PC-3 (cell line): ENCODE measurements at regions not wholly inside any gene's neighbourhood (a gene's known extent, or its start where the extent isn't known, plus 50 kb on each side); places are given as distances from the start of the nearest gene placed in this dataset.

Experiments
- ATAC-seq: fragments of 200-7000 bp; cut with Tn5 transposase; 2 replicates; pipeline ENCODE4 v1.9.1; 2020; ENCODE audit warnings: mild to moderate bottlenecking, moderate library complexity
- BruUV-seq: library from RNA; stranded (reverse); fragments of 400-500 nt; replicated peaks from 2 replicates; lab custom pipeline; 2021; lab: Mats Ljungman, UMichigan
- CTCF ChIA-PET: fragments of 300-600 bp; sonication (Branson Sonifier 250); formaldehyde crosslinking; loops from one replicate; lab custom pipeline; 2022; ENCODE audit warnings: antibody characterized with exemption; lab: Charles Lee
- POLR2A ChIA-PET: fragments of 300-600 bp; sonication (Branson Sonifier 250); formaldehyde crosslinking; loops from one replicate; lab custom pipeline; 2022; ENCODE audit warnings: antibody characterized with exemption; ENCODE audit not compliant: unreplicated experiment; lab: Charles Lee
- DNase-seq: peaks from one replicate; pipeline ENCODE4 v3.0.0-alpha.2; 2015
- H2AFZ ChIP-seq: fragments of 300-600 bp; sonication (generic); 2 replicates; pipeline ENCODE4 v1.6.0; 2016; ENCODE audit warnings: antibody characterized with exemption, low read length
- H3F3A ChIP-seq: fragments of 300-600 bp; sonication (generic); one replicate; pipeline ENCODE4 v1.6.0; 2017; ENCODE audit warnings: antibody characterized with exemption, low read length, control low read depth, mild to moderate bottlenecking; ENCODE audit not compliant: unreplicated experiment
- H3K27ac ChIP-seq: fragments of 300-600 bp; sonication (generic); 2 replicates; pipeline ENCODE4 v1.5.1; 2016; ENCODE audit warnings: mild to moderate bottlenecking, low read length
- H3K27me3 ChIP-seq: fragments of 300-600 bp; sonication (generic); 2 replicates; pipeline ENCODE4 v1.6.1; 2016; ENCODE audit warnings: low read length, mixed read lengths
- H3K36me3 ChIP-seq: fragments of 300-600 bp; sonication (generic); 2 replicates; pipeline ENCODE4 v1.6.1; 2016; ENCODE audit warnings: low read depth, mixed run types, low read length, mixed read lengths
- H3K4me1 ChIP-seq: fragments of 300-600 bp; sonication (generic); 2 replicates; pipeline ENCODE4 v1.5.1; 2016; ENCODE audit warnings: low read length; ENCODE audit not compliant: insufficient read depth
- H3K4me2 ChIP-seq: fragments of 300-600 bp; sonication (generic); 2 replicates; pipeline ENCODE4 v1.6.0; 2016; ENCODE audit warnings: low read length
- H3K4me3 ChIP-seq: fragments of 300-600 bp; sonication (generic); 2 replicates; pipeline ENCODE4 v1.5.1; 2016; ENCODE audit warnings: mild to moderate bottlenecking, low read length, mixed read lengths
- H3K79me2 ChIP-seq: fragments of 300-600 bp; sonication (generic); 2 replicates; pipeline ENCODE4 v1.6.1; 2017; ENCODE audit warnings: low read length, mixed read lengths
- H3K9ac ChIP-seq: fragments of 300-600 bp; sonication (generic); 2 replicates; pipeline ENCODE4 v1.6.0; 2016; ENCODE audit warnings: mild to moderate bottlenecking, low read length
- H3K9me2 ChIP-seq: fragments of 300-600 bp; sonication (generic); replicated peaks from 2 replicates; pipeline ENCODE4 v1.6.1; 2016; ENCODE audit warnings: mixed run types, low read length, mixed read lengths
- H3K9me3 ChIP-seq: fragments of 300-600 bp; sonication (generic); 2 replicates; pipeline ENCODE4 v1.6.1; 2016; ENCODE audit warnings: low read length, mixed read lengths
- H4K20me1 ChIP-seq: fragments of 300-600 bp; sonication (generic); 2 replicates; pipeline ENCODE4 v1.6.1; 2016; ENCODE audit warnings: low read length, mixed read lengths
- CTCF ChIP-seq: fragments of 300-600 bp; sonication (generic); conservative IDR thresholded peaks from 2 replicates; pipeline ENCODE4 v1.5.1; 2017; ENCODE audit warnings: antibody characterized with exemption, low read depth, mild to moderate bottlenecking, low read length
- EZH2 ChIP-seq: fragments of 300-600 bp; sonication (generic); IDR thresholded peaks from one replicate; pipeline ENCODE4 v1.6.1; 2017; ENCODE audit warnings: antibody characterized with exemption, mild to moderate bottlenecking, low read length; ENCODE audit not compliant: unreplicated experiment
- EZH2phosphoT487 ChIP-seq: fragments of 300-600 bp; sonication (generic); IDR thresholded peaks from 2 replicates; pipeline ENCODE4 v1.6.1; 2018; ENCODE audit warnings: mild to moderate bottlenecking, antibody characterized with exemption, low read length, borderline replicate concordance
- intact Hi-C: fragments of 100-400 bp; cut with micrococcal nuclease; formaldehyde crosslinking; loops from 2 replicates; pipeline ENCODE4 v1.9.0; 2023

- H3K27ac ChIP-seq: no peak overlapping the region
- no peak overlapping the region for H3K4me3 ChIP-seq
- DNase-seq: no peak
- ChIA-PET POLR2A (no interaction called here), CTCF (no interaction called here)
- BruUV-seq: no TSS peak
- H3K9me2 ChIP-seq: no peaks in the 10 kb centered on the region
- peaks cover 6% of the 10 kb centered on the region; the same call in 1 of the 2 replicates for H3K27me3 ChIP-seq
- H3K79me2 ChIP-seq: no peaks in the 10 kb centered on the region
- no peak overlapping the region for H3K9ac ChIP-seq
- ATAC-seq: no peak
- H3K36me3 ChIP-seq: no peaks in the 10 kb centered on the region
- no peaks in the 10 kb centered on the region for H3F3A ChIP-seq
- no peaks in the 10 kb centered on the region for H3K9me3 ChIP-seq
- H3K4me2 ChIP-seq: no peak overlapping the region
- intact Hi-C loops: no loop called here
- no peak for TF ChIP-seq EZH2
- no peak for TF ChIP-seq EZH2phosphoT487
- TF ChIP-seq CTCF: no peak
- H3K4me1 ChIP-seq: no peaks in the 10 kb centered on the region
- no peaks in the 10 kb centered on the region for H4K20me1 ChIP-seq
- no peak overlapping the region for H2AFZ ChIP-seq
Observed at GRCh38 chr4:19135895-19136633, 1114.5 kb upstream of the LCORL start.

GRCh38 chr4:19134685-19135084 lies 1113.1 kb upstream of the LCORL start:
- TF ChIP-seq EZH2 (no peak), CTCF (no peak), EZH2phosphoT487 (no peak)
- Histone ChIP-seq H3K4me1 (no peaks in the 10 kb centered on the region), H3K27ac (no peak overlapping the region), H3K4me3 (no peak overlapping the region), H3K27me3 (peaks cover 6% of the 10 kb centered on the region; the same call in 1 of the 2 replicates), H3F3A (no peaks in the 10 kb centered on the region), H3K36me3 (no peaks in the 10 kb centered on the region), H3K4me2 (no peak overlapping the region), H3K79me2 (no peaks in the 10 kb centered on the region), H4K20me1 (no peaks in the 10 kb centered on the region), H3K9me3 (no peaks in the 10 kb centered on the region), H3K9ac (no peak overlapping the region), H2AFZ (no peak overlapping the region), H3K9me2 (no peaks in the 10 kb centered on the region)
- CTCF ChIA-PET: no interaction called here
- POLR2A ChIA-PET: no interaction called here
- ATAC-seq (no peak), DNase-seq (no peak)
- BruUV-seq: no TSS peak
- intact Hi-C loops: no loop called here

- H3K4me1 ChIP-seq: no peaks in the 10 kb centered on the region
- intact Hi-C loops: no loop called here
- POLR2A ChIA-PET: no interaction called here
- H3K9me3 ChIP-seq: no peaks in the 10 kb centered on the region
- H3K9me2 ChIP-seq: no peaks in the 10 kb centered on the region
- H3K36me3 ChIP-seq: no peaks in the 10 kb centered on the region
- CTCF ChIA-PET: no interaction called here
- H3K27me3 ChIP-seq: peaks cover 6% of the 10 kb centered on the region; the same call in 1 of the 2 replicates
- H3K79me2 ChIP-seq: no peaks in the 10 kb centered on the region
- TF ChIP-seq CTCF: no peak
- no peak for TF ChIP-seq EZH2
- TF ChIP-seq EZH2phosphoT487: no peak
- no peak overlapping the region for H3K27ac ChIP-seq
- H4K20me1 ChIP-seq: no peaks in the 10 kb centered on the region
- DNase-seq: no peak
- H3K4me3 ChIP-seq: no peak overlapping the region
- no TSS peak for BruUV-seq
- H2AFZ ChIP-seq: no peak overlapping the region
- H3K4me2 ChIP-seq: no peak overlapping the region
- H3K9ac ChIP-seq: no peak overlapping the region
- no peaks in the 10 kb centered on the region for H3F3A ChIP-seq
- ATAC-seq: no peak
Observed at GRCh38 chr4:19133315-19133714, 1111.8 kb upstream of the LCORL start.
